Stimulated activated CD4-positive, alpha-beta T cell treated with anti-CD3 and anti-CD28 coated beads, Interleukin-15, amount 100 ng/mL, for 48 hours (primary cell): ENCODE measurements at regions not wholly inside any gene's neighbourhood (a gene's known extent, or its start where the extent isn't known, plus 50 kb on each side); places are given as distances from the start of the nearest gene placed in this dataset.

Experiments
- DNase-seq, 2 donors: peaks; one replicate each; pipeline ENCODE4 v3.0.0-alpha.2; 2020; ENCODE audit warnings: low read depth in 2 of 2

- DNase-seq, result no peak
Observed at GRCh38 chr20:39110819-39111136, 148.6 kb downstream of the DHX35 start.

GRCh38 chr20:39109933-39110818, 148.0 kb downstream of the DHX35 start:
- DNase-seq, result no peak

- no peak for DNase-seq
Observed at GRCh38 chr20:39108746-39109145, 146.6 kb downstream of the DHX35 start.

- no peak for DNase-seq
Observed at GRCh38 chr20:39107741-39108140, 145.6 kb downstream of the DHX35 start.

GRCh38 chr20:39106791-39107190, 144.6 kb downstream of the DHX35 start:
- no peak for DNase-seq

- DNase-seq, result no peak
Observed at GRCh38 chr20:39105551-39105950, 143.4 kb downstream of the DHX35 start.

- DNase-seq, result no peak
Observed at GRCh38 chr20:39103732-39104131, 141.6 kb downstream of the DHX35 start.

GRCh38 chr20:39103305-39103704, 141.2 kb downstream of the DHX35 start:
- DNase-seq, result no peak

GRCh38 chr20:39101895-39102294, 139.8 kb downstream of the DHX35 start:
- DNase-seq, result no peak

GRCh38 chr20:39100691-39101090, 138.5 kb downstream of the DHX35 start:
- no peak for DNase-seq

GRCh38 chr20:39097889-39098288, 135.7 kb downstream of the DHX35 start:
- no peak for DNase-seq

- DNase-seq, result no peak
Observed at GRCh38 chr20:39095870-39096269, 133.7 kb downstream of the DHX35 start.

GRCh38 chr20:39094391-39094790, 132.2 kb downstream of the DHX35 start:
- no peak for DNase-seq

GRCh38 chr20:39092733-39093410, 130.7 kb downstream of the DHX35 start:
- no peak for DNase-seq

- DNase-seq, result no peak
Observed at GRCh38 chr20:39090906-39091305, 128.8 kb downstream of the DHX35 start.

GRCh38 chr20:39089797-39090196, 127.7 kb downstream of the DHX35 start:
- no peak for DNase-seq
